Endodermal cell (in vitro differentiated cells): ENCODE measurements at regions not wholly inside any gene's neighbourhood (a gene's known extent, or its start where the extent isn't known, plus 50 kb on each side); places are given as distances from the start of the nearest gene placed in this dataset.

Experiments
- DNase-seq: peaks from one replicate; pipeline ENCODE4 v3.0.0-alpha.2; 2017
- H3K27ac ChIP-seq: 2 replicates; pipeline ENCODE4 v1.5.1; 2013; ENCODE audit warnings: mild to moderate bottlenecking, low read depth, low read length, moderate library complexity
- H3K27me3 ChIP-seq: 2 replicates; pipeline ENCODE4 v1.6.1; 2013; ENCODE audit warnings: mild to moderate bottlenecking, low read length, moderate library complexity; ENCODE audit not compliant: insufficient read depth, control insufficient read depth, poor library complexity, severe bottlenecking
- H3K36me3 ChIP-seq: 2 replicates; pipeline ENCODE4 v1.7.0; 2013; ENCODE audit warnings: mild to moderate bottlenecking, low read length, moderate library complexity; ENCODE audit not compliant: control insufficient read depth, insufficient read depth
- H3K4me1 ChIP-seq: one replicate; pipeline ENCODE4 v1.7.0; 2013; ENCODE audit warnings: low read length; ENCODE audit not compliant: control insufficient read depth, insufficient read depth
- H3K4me3 ChIP-seq: 2 replicates; pipeline ENCODE4 v1.5.1; 2013; ENCODE audit warnings: mild to moderate bottlenecking, low read length, moderate library complexity
- H3K9ac ChIP-seq: 2 replicates; pipeline ENCODE4 v1.6.1; 2013; ENCODE audit warnings: mild to moderate bottlenecking, low read length, moderate library complexity; ENCODE audit not compliant: poor library complexity, severe bottlenecking; ENCODE audit errors: extremely low read depth
- H3K9me3 ChIP-seq: 2 replicates; pipeline ENCODE4 v1.6.1; 2013; ENCODE audit warnings: mild to moderate bottlenecking, low read length, moderate library complexity; ENCODE audit not compliant: control insufficient read depth
- H3K27ac Mint-ChIP-seq: 2 replicates; pipeline ENCODE4 v1.8.0; 2020; ENCODE audit warnings: mixed read lengths
- H3K27me3 Mint-ChIP-seq: 2 replicates; pipeline ENCODE4 v1.8.0; 2021; ENCODE audit warnings: mild to moderate bottlenecking, mixed read lengths; ENCODE audit not compliant: insufficient read depth
- H3K36me3 Mint-ChIP-seq: 2 replicates; pipeline ENCODE4 v1.8.0; 2020; ENCODE audit warnings: low read depth, mixed read lengths
- H3K4me1 Mint-ChIP-seq: 2 replicates; pipeline ENCODE4 v1.8.0; 2020; ENCODE audit warnings: mixed read lengths
- H3K4me3 Mint-ChIP-seq: 2 replicates; pipeline ENCODE4 v1.8.0; 2020; ENCODE audit warnings: mild to moderate bottlenecking, moderate library complexity, mixed read lengths
- H3K9me3 Mint-ChIP-seq: 2 replicates; pipeline ENCODE4 v1.8.0; 2020; ENCODE audit warnings: mild to moderate bottlenecking, mixed read lengths
- CTCF ChIP-seq: fragments of 200-600 bp; sonication (generic); conservative IDR thresholded peaks from 2 replicates; pipeline ENCODE4 v1.5.0; 2021; ENCODE audit warnings: antibody characterized with exemption, mild to moderate bottlenecking
- WGBS, 2 experiments: methylation state at CpG; one replicate each; pipeline versions ENCODE4 v1.1.5 to v1.1.7; 2013; ENCODE audit warnings: missing lambda C conversion rate in 2 of 2, mixed read lengths in 1 of 2; ENCODE audit not compliant: insufficient coverage in 1 of 2, insufficient read length in 1 of 2; 5-methylcytosine and 5-hydroxymethylcytosine counted together

- Histone ChIP-seq H3K4me3 (no peak overlapping the region), H3K4me1 (no peaks in the 10 kb centered on the region), H3K9me3 (no peaks in the 10 kb centered on the region), H3K27ac (no peak overlapping the region), H3K27me3 (peaks cover 18% of the 10 kb centered on the region), H3K36me3 (no peaks in the 10 kb centered on the region), H3K9ac (no peak overlapping the region)
- Mint-ChIP-seq H3K4me1 (no peaks in the 10 kb centered on the region), H3K9me3 (no peaks in the 10 kb centered on the region), H3K4me3 (no peak overlapping the region), H3K36me3 (no peaks in the 10 kb centered on the region), H3K27me3 (peaks cover 35% of the 10 kb centered on the region), H3K27ac (no peak overlapping the region)
- WGBS, 2 experiments: 97 to 100% methylated on average over 2 of the region's 2 CpGs
- no peak for DNase-seq
- no peak for TF ChIP-seq CTCF
Observed at GRCh38 chr3:174431717-174432116, 427.4 kb upstream of the NAALADL2 start.

- H3K27ac Mint-ChIP-seq: no peak overlapping the region
- Histone ChIP-seq H3K4me3 (no peak overlapping the region), H3K27ac (no peak overlapping the region), H3K9me3 (no peaks in the 10 kb centered on the region), H3K27me3 (peaks cover 26% of the 10 kb centered on the region), H3K4me1 (peaks cover 5% of the 10 kb centered on the region), H3K36me3 (no peaks in the 10 kb centered on the region), H3K9ac (no peak overlapping the region)
- no peak for TF ChIP-seq CTCF
- H3K36me3 Mint-ChIP-seq: no peaks in the 10 kb centered on the region
- DNase-seq: no peak
- H3K4me3 Mint-ChIP-seq: no peak overlapping the region
- H3K9me3 Mint-ChIP-seq: no peaks in the 10 kb centered on the region
- peaks cover 16% of the 10 kb centered on the region for H3K4me1 Mint-ChIP-seq
- peaks cover 26% of the 10 kb centered on the region for H3K27me3 Mint-ChIP-seq
- 95% methylated on average over 1 of the region's 1 CpG; no CpG with 5 or more reads in 1 of the 2 experiments for WGBS, 2 experiments
Observed at GRCh38 chr3:174436367-174436766, 422.8 kb upstream of the NAALADL2 start.

- H3K9ac ChIP-seq: no peak overlapping the region
Observed at GRCh38 chr3:174438501-174439145, 420.5 kb upstream of the NAALADL2 start.

More at GRCh38 chr3:174438501-174439145, 420.5 kb upstream of the NAALADL2 start:
- DNase-seq: no peak
- Mint-ChIP-seq H3K36me3 (no peaks in the 10 kb centered on the region), H3K4me1 (peaks cover 22% of the 10 kb centered on the region), H3K4me3 (no peak overlapping the region), H3K27ac (no peak overlapping the region), H3K27me3 (peaks cover 26% of the 10 kb centered on the region), H3K9me3 (no peaks in the 10 kb centered on the region)
- Histone ChIP-seq H3K4me1 (peaks cover 5% of the 10 kb centered on the region), H3K27ac (no peak overlapping the region), H3K27me3 (peaks cover 26% of the 10 kb centered on the region), H3K4me3 (no peak overlapping the region), H3K36me3 (no peaks in the 10 kb centered on the region), H3K9me3 (no peaks in the 10 kb centered on the region)
- TF ChIP-seq CTCF: no peak
- 55 to 60% methylated on average over 1 to 5 of the region's 5 CpGs for WGBS, 2 experiments
